Loucy (cell line): ENCODE measurements at regions not wholly inside any gene's neighbourhood (a gene's known extent, or its start where the extent isn't known, plus 50 kb on each side); places are given as distances from the start of the nearest gene placed in this dataset.

Experiments used
- H2AFZ ChIP-seq: fragments of 200-600 bp; sonication (generic); 2 replicates; pipeline ENCODE4 v1.6.0; 2016; ENCODE audit warnings: antibody characterized with exemption, mild to moderate bottlenecking, low read length, moderate library complexity
- H3F3A ChIP-seq: fragments of 200-600 bp; 2 replicates; pipeline ENCODE4 v1.6.0; 2016; ENCODE audit warnings: antibody characterized with exemption, low read depth, mild to moderate bottlenecking
- H3K27me3 ChIP-seq: fragments of 200-600 bp; sonication (generic); 2 replicates; pipeline ENCODE4 v1.6.1; 2014; ENCODE audit warnings: low read length, mild to moderate bottlenecking; ENCODE audit not compliant: insufficient read depth, poor library complexity, severe bottlenecking
- H3K36me3 ChIP-seq: fragments of 200-600 bp; sonication (generic); 2 replicates; pipeline ENCODE4 v1.6.1; 2016; ENCODE audit warnings: low read length; ENCODE audit not compliant: insufficient read depth
- H3K4me1 ChIP-seq: fragments of 200-600 bp; sonication (generic); 2 replicates; pipeline ENCODE4 v1.5.1; 2014; ENCODE audit warnings: low read length, mild to moderate bottlenecking; ENCODE audit not compliant: insufficient read depth, poor library complexity, severe bottlenecking
- H3K4me2 ChIP-seq: fragments of 200-600 bp; sonication (generic); 2 replicates; pipeline ENCODE4 v1.6.0; 2014; ENCODE audit warnings: antibody characterized with exemption, low read length, low read depth, mild to moderate bottlenecking; ENCODE audit not compliant: poor library complexity, severe bottlenecking
- H3K4me3 ChIP-seq: fragments of 200-600 bp; sonication (generic); 2 replicates; pipeline ENCODE4 v1.5.1; 2014; ENCODE audit warnings: low read length, mild to moderate bottlenecking, mixed read lengths; ENCODE audit not compliant: poor library complexity, severe bottlenecking
- H3K79me2 ChIP-seq: fragments of 200-600 bp; sonication (generic); 2 replicates; pipeline ENCODE4 v1.6.1; 2014; ENCODE audit warnings: low read length; ENCODE audit not compliant: insufficient read depth
- H3K9ac ChIP-seq: fragments of 200-600 bp; sonication (generic); 2 replicates; pipeline ENCODE4 v1.6.0; 2014; ENCODE audit warnings: mild to moderate bottlenecking, low read depth, low read length, moderate library complexity; ENCODE audit not compliant: poor library complexity, severe bottlenecking
- H3K9me2 ChIP-seq: fragments of 200-600 bp; sonication (generic); replicated peaks from 2 replicates; pipeline ENCODE4 v1.6.1; 2016; ENCODE audit warnings: low read depth, low read length, mixed read lengths
- H3K9me3 ChIP-seq: fragments of 200-600 bp; sonication (generic); 2 replicates; pipeline ENCODE4 v1.6.1; 2014; ENCODE audit warnings: mild to moderate bottlenecking, antibody characterized with exemption, low read length, low read depth; ENCODE audit not compliant: insufficient read depth
- H4K20me1 ChIP-seq: fragments of 200-600 bp; sonication (generic); 2 replicates; pipeline ENCODE4 v1.6.0; 2014; ENCODE audit warnings: antibody characterized with exemption, low read length, mild to moderate bottlenecking; ENCODE audit not compliant: insufficient read depth, poor library complexity, severe bottlenecking
- EZH2phosphoT487 ChIP-seq: fragments of 200-600 bp; IDR thresholded peaks from 2 replicates; pipeline ENCODE4 v1.6.1; 2018; ENCODE audit warnings: antibody characterized with exemption, mild to moderate bottlenecking, moderate library complexity, borderline replicate concordance
- TF ChIP-seq, protein P1 (sequence below): fragments of 200-600 bp; sonication (generic); conservative IDR thresholded peaks from 2 replicates; pipeline ENCODE4 v1.5.1; 2014; ENCODE audit warnings: mild to moderate bottlenecking, antibody characterized with exemption, low read length

DNA sequence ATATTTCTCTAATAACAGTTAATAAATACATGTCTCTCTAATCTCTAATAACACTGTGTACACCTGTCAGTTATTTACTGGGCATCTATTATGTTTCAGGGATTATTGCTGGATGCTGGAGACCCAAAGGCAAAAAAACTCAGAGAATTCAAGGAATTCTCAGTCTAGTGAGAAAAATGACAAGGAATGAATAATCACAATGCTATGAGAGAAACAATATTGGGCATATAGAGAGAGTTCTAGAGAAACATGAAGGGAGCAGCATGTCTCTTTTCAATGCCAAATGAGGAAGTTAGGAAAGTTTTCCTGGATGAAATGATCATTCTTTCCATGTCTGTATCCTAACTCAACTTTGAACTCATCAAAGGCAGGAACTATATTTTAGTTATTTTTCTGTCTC lies 82.8 kb downstream of the TNFSF18 start:
- no peaks in the 10 kb centered on the region for H3K27me3 ChIP-seq
- no peaks in the 10 kb centered on the region for H3F3A ChIP-seq
- no peaks in the 10 kb centered on the region for H3K9me2 ChIP-seq
- H3K4me2 ChIP-seq: no peak overlapping the region
- H3K9me3 ChIP-seq: no peaks in the 10 kb centered on the region
- no peaks in the 10 kb centered on the region for H4K20me1 ChIP-seq
- H3K79me2 ChIP-seq: no peaks in the 10 kb centered on the region
- H3K9ac ChIP-seq: no peak overlapping the region
- no peak overlapping the region for H2AFZ ChIP-seq
- H3K4me1 ChIP-seq: peaks cover 8% of the 10 kb centered on the region
- no peaks in the 10 kb centered on the region for H3K36me3 ChIP-seq
- H3K4me3 ChIP-seq: no peak overlapping the region
- TF ChIP-seq, protein P1, sequence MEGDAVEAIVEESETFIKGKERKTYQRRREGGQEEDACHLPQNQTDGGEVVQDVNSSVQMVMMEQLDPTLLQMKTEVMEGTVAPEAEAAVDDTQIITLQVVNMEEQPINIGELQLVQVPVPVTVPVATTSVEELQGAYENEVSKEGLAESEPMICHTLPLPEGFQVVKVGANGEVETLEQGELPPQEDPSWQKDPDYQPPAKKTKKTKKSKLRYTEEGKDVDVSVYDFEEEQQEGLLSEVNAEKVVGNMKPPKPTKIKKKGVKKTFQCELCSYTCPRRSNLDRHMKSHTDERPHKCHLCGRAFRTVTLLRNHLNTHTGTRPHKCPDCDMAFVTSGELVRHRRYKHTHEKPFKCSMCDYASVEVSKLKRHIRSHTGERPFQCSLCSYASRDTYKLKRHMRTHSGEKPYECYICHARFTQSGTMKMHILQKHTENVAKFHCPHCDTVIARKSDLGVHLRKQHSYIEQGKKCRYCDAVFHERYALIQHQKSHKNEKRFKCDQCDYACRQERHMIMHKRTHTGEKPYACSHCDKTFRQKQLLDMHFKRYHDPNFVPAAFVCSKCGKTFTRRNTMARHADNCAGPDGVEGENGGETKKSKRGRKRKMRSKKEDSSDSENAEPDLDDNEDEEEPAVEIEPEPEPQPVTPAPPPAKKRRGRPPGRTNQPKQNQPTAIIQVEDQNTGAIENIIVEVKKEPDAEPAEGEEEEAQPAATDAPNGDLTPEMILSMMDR: no peak
- no peak for TF ChIP-seq EZH2phosphoT487

DNA sequence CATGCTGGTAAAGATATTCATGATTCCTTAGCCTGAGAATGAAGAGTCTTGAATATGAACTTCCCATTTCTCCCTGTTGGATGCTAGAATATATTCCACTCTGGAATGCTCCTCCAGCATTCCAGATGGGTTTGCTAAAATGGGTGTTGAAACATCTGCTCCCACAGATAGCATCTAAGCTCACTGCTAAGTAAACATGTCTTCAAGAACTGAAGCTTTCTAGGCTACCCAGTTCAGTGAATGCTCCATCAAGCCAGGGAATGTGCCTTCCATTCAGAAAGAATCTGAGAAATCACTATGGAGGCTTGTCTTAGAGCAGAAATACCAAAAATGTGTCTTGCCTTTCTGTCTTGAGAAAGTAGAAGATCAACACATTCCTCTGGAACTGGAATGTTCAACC lies 81.1 kb downstream of the TNFSF18 start:
- Histone ChIP-seq H3K9ac (no peak overlapping the region), H3F3A (no peaks in the 10 kb centered on the region), H3K36me3 (no peaks in the 10 kb centered on the region), H3K79me2 (no peaks in the 10 kb centered on the region), H4K20me1 (no peaks in the 10 kb centered on the region), H3K4me1 (no peaks in the 10 kb centered on the region), H3K9me3 (no peaks in the 10 kb centered on the region), H2AFZ (no peak overlapping the region), H3K4me3 (no peak overlapping the region), H3K27me3 (no peaks in the 10 kb centered on the region), H3K4me2 (no peak overlapping the region), H3K9me2 (no peaks in the 10 kb centered on the region)
- TF ChIP-seq, protein P1: no peak
- TF ChIP-seq EZH2phosphoT487: no peak

DNA sequence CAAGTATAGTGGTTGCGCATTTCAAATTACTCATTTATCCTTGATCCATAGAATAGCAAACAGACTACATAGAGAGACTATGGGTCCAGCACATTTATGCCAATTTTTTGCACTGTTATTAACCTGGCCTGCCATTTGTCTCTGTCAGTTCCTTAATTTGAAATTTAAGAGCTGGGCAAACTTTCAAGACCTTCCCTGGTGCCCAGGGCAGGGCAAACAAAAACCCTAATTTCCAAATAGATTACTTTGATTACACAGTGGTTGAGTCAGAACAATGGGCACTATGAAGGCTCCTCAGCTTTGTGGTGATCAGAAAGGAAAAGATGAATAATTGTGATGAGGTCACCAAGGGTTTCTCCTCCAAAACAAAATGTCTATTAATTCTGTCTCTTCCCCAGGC lies 80.6 kb downstream of the TNFSF18 start:
- H4K20me1 ChIP-seq: no peaks in the 10 kb centered on the region
- H3K9me3 ChIP-seq: no peaks in the 10 kb centered on the region
- H2AFZ ChIP-seq: no peak overlapping the region
- H3K27me3 ChIP-seq: no peaks in the 10 kb centered on the region
- H3K4me1 ChIP-seq: no peaks in the 10 kb centered on the region
- TF ChIP-seq, protein P1: no peak
- no peak for TF ChIP-seq EZH2phosphoT487
- no peaks in the 10 kb centered on the region for H3K36me3 ChIP-seq
- H3K9me2 ChIP-seq: no peaks in the 10 kb centered on the region
- H3K4me2 ChIP-seq: no peak overlapping the region
- no peak overlapping the region for H3K4me3 ChIP-seq
- H3K9ac ChIP-seq: no peak overlapping the region
- H3F3A ChIP-seq: no peaks in the 10 kb centered on the region
- H3K79me2 ChIP-seq: no peaks in the 10 kb centered on the region
